ENCODE measurements at regions not wholly inside any gene's neighbourhood (a gene's known extent, or its start where the extent isn't known, plus 50 kb on each side); places are given as distances from the start of the nearest gene placed in this dataset.
A peak's percentile ranks its signal among the peaks of the same experiment; 100 is the strongest.

- no peak for DNase-seq
Measured at GRCh38 chr12:58500399-58500798, 419.9 kb downstream of the LRIG3 start.

GRCh38 chr12:58502226-58502625, 418.1 kb downstream of the LRIG3 start:
- DNase-seq: no peak

- no peak for DNase-seq
Measured at GRCh38 chr12:58502841-58503240, 417.5 kb downstream of the LRIG3 start.

GRCh38 chr12:58503731-58504130, 416.6 kb downstream of the LRIG3 start:
- no peak for DNase-seq

- DNase-seq: no peak
Measured at GRCh38 chr12:58504143-58504938, 416.0 kb downstream of the LRIG3 start.

GRCh38 chr12:58509116-58509885, 411.0 kb downstream of the LRIG3 start:
- DNase-seq: no peak

GRCh38 chr12:58513301-58513834, 406.9 kb downstream of the LRIG3 start:
- no peak for DNase-seq

- DNase-seq: no peak
Measured at GRCh38 chr12:58513852-58514251, 406.5 kb downstream of the LRIG3 start.

- no peak for DNase-seq
Measured at GRCh38 chr12:58519839-58520238, 400.5 kb downstream of the LRIG3 start.

GRCh38 chr12:58521152-58521551, 399.2 kb downstream of the LRIG3 start:
- no peak for DNase-seq

- no peak for DNase-seq
Measured at GRCh38 chr12:58521796-58522195, 398.5 kb downstream of the LRIG3 start.

GRCh38 chr12:58523360-58523759, 396.9 kb downstream of the LRIG3 start:
- DNase-seq: no peak

GRCh38 chr12:58528271-58528670, 392.0 kb downstream of the LRIG3 start:
- DNase-seq: no peak

GRCh38 chr12:58529114-58529665, 391.1 kb downstream of the LRIG3 start:
- DNase-seq: no peak

- DNase-seq: no peak
Measured at GRCh38 chr12:58529897-58530741, 390.2 kb downstream of the LRIG3 start.

GRCh38 chr12:58530742-58531062, 389.6 kb downstream of the LRIG3 start:
- DNase-seq: no peak

GRCh38 chr12:58532855-58533608, 387.3 kb downstream of the LRIG3 start:
- DNase-seq: no peak

GRCh38 chr12:58533652-58534051, 386.7 kb downstream of the LRIG3 start:
- DNase-seq: no peak

GRCh38 chr12:58537278-58537677, 383.0 kb downstream of the LRIG3 start:
- DNase-seq: peak in 1 of 2 experiments; percentile 59

GRCh38 chr12:58539295-58539694, 381.0 kb downstream of the LRIG3 start:
- DNase-seq: no peak

GRCh38 chr12:58540480-58541299, 379.6 kb downstream of the LRIG3 start:
- DNase-seq: peak; percentile 52 to 86

Measured in NCI-H446 (cell line).